GM21825 (cell line): ENCODE measurements at regions not wholly inside any gene's neighbourhood (a gene's known extent, or its start where the extent isn't known, plus 50 kb on each side); places are given as distances from the start of the nearest gene placed in this dataset.
"Not testable (repeated sequence)": the region's sequence is repeated elsewhere in the genome, so short reads cannot be mapped to it uniquely, and the experiment has no call there.

Experiments used
- ATAC-seq: cut with Tn5 transposase; IDR thresholded peaks from one replicate; pipeline ENCODE4 v1.9.1; 2021; ENCODE audit warnings: mild to moderate bottlenecking, moderate library complexity; ENCODE audit not compliant: unreplicated experiment

DNA sequence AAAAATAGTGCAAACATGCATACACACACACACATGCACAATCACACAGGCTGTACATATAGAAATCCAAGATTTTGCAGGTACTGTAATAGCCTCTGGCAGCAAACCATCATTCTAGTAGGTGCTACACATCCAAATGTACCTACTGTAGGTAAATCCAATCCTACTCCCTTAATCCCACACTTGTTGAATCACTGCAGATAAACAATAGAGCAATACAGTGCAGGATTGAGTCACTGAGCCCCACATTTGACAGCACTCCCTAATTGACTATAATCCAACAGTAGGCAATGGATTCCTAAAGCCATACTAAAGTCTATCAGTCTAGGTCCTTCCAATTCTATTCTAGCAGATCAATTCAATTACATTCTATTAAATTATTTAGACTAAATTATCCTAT, 1640.5 kb upstream of the CDH9 start:
- no peak for ATAC-seq

GRCh38 chr5:28666110-28666509, 1627.7 kb upstream of the CDH9 start:
- ATAC-seq: no peak

- ATAC-seq: no peak
Measured at GRCh38 chr5:28648108-28648507, 1609.7 kb upstream of the CDH9 start.

DNA sequence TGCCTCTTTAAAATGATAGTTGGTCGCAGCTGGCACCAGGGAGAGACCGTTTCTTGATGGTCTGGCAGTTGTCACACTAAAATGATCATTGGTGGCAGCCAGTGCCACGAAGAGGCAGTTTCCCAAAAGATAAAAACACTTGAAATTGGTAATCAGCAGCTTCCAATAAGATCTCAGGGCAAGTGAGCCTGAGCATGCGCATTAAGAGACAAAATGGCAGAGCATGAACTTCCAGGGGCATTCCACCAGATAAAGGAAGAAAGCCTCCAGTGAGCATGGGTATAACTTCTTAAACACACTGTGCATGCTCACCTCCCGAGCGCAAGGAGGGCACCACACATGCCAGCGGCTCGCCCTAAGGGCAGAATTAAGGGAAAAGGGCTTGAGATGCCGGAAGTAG, 1594.2 kb upstream of the CDH9 start:
- ATAC-seq: no peak

- no peak for ATAC-seq
Measured at GRCh38 chr5:28603869-28604268, 1565.5 kb upstream of the CDH9 start.

GRCh38 chr5:28602429-28602828, 1564.0 kb upstream of the CDH9 start:
- ATAC-seq: no peak

DNA sequence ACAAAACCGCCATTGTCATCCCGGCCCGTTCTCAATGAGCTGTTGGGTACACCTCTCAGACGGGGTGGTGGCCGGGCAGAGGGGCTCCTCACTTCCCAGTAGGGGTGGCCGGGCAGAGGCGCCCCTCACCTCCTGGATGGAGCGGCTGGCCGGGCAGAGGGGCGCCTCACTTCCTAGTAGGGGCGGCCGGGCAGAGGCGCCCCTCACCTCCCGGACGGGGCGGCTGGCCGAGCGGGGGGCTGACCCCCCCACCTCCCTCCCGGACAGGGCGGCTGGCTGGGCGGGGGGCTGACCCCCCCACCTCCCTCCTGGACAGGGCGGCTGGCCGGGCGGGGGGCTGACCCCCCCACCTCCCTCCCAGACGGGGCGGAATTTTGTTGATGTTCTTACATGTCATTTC, 1558.3 kb upstream of the CDH9 start:
- not testable (repeated sequence) for ATAC-seq

DNA sequence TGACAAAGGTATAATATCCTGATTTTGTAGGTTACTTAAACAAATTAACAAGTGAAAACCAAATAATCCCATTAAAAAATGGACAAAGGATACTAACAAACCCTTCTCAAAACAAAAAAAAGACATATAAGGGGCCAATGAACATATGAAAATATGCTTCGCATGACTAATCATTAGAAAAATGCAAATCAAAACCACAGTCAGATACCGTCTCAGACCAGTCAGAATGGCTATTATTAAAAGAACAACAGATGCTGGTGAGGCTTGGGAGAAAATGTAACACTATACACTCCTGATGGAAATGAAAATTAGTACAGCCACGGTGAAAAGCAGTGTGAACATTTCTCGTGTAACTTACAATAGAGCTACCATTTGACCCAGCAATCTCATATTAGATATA, 1542.2 kb upstream of the CDH9 start:
- no peak for ATAC-seq

- ATAC-seq: no peak
Measured at GRCh38 chr5:28576022-28576421, 1537.6 kb upstream of the CDH9 start.

GRCh38 chr5:28575368-28575767, 1537.0 kb upstream of the CDH9 start:
- no peak for ATAC-seq

GRCh38 chr5:28574606-28575005, 1536.2 kb upstream of the CDH9 start:
- no peak for ATAC-seq

DNA sequence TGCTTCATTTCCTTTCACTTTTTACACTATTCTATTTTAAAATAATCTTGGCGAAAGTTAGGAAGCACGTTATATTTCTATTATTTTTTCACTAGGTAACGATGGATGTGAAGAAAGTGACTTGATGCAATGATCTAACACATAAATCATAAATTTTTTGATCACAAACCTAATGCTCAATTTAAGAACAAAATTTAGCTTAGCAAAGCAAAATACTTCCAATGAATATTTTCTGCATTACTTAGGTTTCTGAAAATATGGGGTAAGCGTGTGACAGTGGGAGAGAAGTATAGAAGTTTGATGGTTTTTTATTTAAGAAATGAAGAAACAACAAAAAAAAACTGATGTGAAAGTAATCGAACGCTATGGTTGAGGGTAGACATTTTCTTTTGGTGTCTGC, 1528.7 kb upstream of the CDH9 start:
- ATAC-seq: no peak

DNA sequence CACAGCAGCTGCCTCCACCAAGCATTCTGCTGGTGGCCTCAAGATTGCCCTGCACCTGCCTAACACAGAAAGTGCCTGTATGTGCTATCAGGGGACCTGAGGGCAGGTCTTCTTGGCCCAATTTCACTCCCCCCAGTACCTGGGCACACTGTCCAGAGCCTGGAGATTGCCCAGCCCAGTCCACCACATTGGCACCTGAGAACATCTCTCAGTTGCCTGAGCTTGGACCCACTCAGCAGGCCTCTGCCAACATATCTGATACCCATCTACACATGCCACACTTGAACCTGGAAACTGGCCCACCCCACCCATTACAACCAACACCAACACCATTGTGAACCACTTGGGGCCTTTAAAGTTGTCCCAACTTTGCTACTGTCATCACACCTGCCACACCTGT, 1523.1 kb upstream of the CDH9 start:
- no peak for ATAC-seq

GRCh38 chr5:28558196-28558595, 1519.8 kb upstream of the CDH9 start:
- ATAC-seq: no peak

DNA sequence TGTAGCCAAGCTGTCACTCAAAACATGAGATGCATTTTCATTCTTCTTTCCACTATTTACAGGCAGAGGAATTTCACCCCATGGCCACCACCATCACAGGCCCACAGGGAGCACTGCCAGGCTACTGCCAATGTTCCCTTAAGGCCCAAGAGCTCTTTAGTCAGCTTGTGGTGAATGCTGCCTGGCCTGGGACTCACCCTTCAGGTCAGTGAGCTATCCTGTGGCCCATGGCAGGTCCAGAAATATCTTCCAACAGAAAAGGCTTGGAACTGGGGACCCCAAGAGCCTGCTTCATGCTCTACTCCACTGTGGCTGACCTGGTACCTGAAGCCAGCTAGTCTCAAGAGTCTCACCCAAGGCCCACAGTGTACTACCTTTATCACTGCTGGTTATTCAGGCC, 1518.7 kb upstream of the CDH9 start:
- no peak for ATAC-seq

GRCh38 chr5:28549588-28549987, 1511.2 kb upstream of the CDH9 start:
- ATAC-seq: no peak

DNA sequence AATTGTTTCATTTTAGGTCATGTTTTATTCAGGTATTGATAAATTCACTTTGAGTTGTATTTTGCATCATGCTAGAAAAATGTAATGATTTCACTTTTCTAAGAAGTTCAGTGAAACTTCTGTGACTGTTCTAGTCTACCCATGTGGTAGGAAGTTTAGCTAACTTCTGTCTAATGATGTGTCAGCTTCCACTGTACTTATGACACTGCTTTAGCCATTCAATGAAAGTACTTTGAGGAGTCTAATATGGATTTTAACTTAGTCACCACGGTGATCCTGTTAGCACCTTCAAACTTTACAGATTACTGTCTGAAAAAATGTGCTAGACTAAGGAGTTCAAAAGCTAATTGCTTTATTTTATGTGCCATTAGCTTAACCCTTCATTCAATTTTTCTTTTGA, 1510.5 kb upstream of the CDH9 start:
- ATAC-seq: no peak

GRCh38 chr5:28544501-28544900, 1506.1 kb upstream of the CDH9 start:
- no peak for ATAC-seq

- ATAC-seq: no peak
Measured at GRCh38 chr5:28543473-28544098, 1505.2 kb upstream of the CDH9 start.

DNA sequence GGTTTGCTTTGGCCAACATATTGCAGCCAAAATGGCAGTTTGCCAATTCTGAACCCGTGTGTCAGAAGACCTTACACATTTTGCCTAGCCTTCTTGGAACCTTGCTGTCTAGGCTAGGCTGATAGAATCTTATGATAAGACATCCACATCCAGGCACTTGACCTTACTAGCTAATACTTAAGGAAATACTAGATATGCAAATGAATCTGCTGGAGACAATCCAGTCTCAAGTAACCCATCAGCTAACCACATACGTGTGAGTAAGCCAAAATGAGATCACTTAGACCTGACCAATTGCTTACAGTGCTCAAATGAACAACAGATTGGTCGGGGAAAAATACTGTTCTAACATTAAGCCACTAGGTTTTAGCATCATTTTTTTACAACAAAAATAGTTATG, 1504.6 kb upstream of the CDH9 start:
- ATAC-seq: no peak

DNA sequence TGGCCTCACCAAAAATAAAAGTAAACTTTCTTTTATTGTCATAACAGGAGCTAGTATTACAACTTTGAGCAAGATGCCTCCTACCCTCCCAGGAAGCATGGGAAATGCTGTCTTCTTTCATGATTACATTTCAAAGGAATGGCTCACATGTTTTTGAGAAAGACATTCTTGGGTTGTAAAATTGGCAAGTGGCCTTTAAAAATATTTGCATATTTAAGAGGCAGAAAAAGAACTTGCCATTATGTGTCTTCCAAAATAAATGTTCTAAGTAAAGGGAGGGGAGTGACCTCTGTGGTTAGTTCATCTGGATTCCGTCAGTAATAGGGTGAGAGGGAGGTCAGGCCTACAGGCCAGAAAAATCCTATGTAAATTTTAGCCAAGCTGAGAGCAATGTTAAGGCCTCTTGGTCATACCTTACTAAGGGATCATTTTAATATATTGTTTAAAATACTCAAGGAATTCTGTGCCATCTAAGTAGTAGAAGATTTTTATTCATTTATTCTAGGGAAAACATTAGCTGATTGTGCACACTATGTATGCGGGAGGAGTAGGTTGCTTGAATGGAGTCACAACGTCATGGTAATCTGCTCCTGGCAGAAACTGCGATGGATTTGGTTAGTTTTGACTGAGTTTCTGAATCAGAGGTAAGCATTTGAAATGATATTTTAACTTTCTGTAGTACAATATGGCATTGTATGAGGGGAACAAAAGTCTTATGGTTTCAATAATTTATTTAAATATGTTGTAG, 1485.7 kb upstream of the CDH9 start:
- ATAC-seq: no peak

DNA sequence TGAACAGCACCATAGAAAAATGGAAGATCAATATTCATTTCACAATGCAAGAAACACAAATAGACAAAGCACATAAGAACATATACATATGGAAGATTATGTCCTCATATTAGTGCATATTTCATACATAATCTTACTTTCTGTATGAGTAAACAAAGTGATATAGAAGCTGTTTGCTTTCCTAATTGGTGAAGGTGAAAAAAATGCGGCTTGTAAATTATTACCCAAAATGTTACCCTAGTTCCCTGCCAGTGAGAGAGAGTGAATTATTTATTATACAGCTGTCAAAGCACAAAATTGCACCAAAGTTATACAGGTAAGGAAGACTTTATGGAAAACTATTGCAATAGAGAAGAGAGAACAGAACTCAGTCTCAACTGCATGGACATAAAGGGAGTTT, 1485.0 kb upstream of the CDH9 start:
- no peak for ATAC-seq

DNA sequence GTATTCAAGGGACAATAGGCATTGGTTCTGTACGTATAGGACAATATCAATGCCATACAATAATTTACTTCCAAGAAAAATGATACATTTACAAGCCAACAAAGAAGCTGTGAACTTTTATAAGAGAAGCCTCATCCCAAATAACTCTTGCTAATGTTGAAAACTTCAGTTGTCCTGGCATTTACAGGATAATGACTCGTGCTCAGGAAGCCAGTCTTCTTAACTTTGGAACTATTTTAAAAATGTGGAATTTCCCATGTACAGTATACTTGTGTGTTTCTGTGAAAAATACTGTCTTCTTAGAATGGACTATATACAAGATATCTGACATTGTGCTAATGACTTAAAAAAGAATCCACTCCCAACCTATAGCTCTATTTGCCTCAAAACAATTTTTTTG, 1479.3 kb upstream of the CDH9 start:
- ATAC-seq: no peak
